ENCODE measurements at regions not wholly inside any gene's neighbourhood (a gene's known extent, or its start where the extent isn't known, plus 50 kb on each side); places are given as distances from the start of the nearest gene placed in this dataset.

DNA sequence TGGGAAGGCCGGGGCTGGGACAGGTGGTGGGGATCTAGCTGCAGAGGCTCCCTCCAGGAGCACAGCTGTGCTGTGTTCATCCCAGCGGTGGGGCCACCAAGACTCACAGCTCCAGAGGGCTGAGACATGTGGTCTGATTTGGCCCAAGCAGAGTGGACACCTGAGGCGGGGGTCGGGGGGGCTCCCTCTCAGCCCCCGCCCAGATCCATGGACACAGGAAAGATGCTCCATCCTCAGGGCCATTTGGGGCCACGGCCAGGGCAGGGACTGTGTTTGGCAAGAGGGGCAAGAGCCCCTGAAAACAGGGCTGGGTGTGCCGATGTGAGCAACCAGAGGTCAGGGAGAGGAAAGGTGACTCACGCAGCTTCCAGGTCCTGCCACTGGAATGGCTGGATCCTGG lies 219.4 kb downstream of the BRD1 start (continued):
- TF ChIP-seq, protein P1, sequence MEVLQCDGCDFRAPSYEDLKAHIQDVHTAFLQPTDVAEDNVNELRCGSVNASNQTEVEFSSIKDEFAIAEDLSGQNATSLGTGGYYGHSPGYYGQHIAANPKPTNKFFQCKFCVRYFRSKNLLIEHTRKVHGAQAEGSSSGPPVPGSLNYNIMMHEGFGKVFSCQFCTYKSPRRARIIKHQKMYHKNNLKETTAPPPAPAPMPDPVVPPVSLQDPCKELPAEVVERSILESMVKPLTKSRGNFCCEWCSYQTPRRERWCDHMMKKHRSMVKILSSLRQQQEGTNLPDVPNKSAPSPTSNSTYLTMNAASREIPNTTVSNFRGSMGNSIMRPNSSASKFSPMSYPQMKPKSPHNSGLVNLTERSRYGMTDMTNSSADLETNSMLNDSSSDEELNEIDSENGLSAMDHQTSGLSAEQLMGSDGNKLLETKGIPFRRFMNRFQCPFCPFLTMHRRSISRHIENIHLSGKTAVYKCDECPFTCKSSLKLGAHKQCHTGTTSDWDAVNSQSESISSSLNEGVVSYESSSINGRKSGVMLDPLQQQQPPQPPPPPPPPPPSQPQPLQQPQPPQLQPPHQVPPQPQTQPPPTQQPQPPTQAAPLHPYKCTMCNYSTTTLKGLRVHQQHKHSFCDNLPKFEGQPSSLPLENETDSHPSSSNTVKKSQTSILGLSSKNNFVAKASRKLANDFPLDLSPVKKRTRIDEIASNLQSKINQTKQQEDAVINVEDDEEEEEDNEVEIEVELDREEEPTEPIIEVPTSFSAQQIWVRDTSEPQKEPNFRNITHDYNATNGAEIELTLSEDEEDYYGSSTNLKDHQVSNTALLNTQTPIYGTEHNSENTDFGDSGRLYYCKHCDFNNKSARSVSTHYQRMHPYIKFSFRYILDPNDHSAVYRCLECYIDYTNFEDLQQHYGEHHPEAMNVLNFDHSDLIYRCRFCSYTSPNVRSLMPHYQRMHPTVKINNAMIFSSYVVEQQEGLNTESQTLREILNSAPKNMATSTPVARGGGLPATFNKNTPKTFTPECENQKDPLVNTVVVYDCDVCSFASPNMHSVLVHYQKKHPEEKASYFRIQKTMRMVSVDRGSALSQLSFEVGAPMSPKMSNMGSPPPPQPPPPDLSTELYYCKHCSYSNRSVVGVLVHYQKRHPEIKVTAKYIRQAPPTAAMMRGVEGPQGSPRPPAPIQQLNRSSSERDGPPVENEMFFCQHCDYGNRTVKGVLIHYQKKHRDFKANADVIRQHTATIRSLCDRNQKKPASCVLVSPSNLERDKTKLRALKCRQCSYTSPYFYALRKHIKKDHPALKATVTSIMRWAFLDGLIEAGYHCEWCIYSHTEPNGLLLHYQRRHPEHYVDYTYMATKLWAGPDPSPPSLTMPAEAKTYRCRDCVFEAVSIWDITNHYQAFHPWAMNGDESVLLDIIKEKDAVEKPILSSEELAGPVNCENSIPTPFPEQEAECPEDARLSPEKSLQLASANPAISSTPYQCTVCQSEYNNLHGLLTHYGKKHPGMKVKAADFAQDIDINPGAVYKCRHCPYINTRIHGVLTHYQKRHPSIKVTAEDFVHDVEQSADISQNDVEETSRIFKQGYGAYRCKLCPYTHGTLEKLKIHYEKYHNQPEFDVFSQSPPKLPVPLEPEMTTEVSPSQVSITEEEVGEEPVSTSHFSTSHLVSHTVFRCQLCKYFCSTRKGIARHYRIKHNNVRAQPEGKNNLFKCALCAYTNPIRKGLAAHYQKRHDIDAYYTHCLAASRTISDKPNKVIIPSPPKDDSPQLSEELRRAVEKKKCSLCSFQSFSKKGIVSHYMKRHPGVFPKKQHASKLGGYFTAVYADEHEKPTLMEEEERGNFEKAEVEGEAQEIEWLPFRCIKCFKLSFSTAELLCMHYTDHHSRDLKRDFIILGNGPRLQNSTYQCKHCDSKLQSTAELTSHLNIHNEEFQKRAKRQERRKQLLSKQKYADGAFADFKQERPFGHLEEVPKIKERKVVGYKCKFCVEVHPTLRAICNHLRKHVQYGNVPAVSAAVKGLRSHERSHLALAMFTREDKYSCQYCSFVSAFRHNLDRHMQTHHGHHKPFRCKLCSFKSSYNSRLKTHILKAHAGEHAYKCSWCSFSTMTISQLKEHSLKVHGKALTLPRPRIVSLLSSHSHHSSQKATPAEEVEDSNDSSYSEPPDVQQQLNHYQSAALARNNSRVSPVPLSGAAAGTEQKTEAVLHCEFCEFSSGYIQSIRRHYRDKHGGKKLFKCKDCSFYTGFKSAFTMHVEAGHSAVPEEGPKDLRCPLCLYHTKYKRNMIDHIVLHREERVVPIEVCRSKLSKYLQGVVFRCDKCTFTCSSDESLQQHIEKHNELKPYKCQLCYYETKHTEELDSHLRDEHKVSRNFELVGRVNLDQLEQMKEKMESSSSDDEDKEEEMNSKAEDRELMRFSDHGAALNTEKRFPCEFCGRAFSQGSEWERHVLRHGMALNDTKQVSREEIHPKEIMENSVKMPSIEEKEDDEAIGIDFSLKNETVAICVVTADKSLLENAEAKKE (CRISPR knock-in tag; IDR thresholded peaks at IDR 0.05) = no peak
- TF ChIP-seq, protein P2, sequence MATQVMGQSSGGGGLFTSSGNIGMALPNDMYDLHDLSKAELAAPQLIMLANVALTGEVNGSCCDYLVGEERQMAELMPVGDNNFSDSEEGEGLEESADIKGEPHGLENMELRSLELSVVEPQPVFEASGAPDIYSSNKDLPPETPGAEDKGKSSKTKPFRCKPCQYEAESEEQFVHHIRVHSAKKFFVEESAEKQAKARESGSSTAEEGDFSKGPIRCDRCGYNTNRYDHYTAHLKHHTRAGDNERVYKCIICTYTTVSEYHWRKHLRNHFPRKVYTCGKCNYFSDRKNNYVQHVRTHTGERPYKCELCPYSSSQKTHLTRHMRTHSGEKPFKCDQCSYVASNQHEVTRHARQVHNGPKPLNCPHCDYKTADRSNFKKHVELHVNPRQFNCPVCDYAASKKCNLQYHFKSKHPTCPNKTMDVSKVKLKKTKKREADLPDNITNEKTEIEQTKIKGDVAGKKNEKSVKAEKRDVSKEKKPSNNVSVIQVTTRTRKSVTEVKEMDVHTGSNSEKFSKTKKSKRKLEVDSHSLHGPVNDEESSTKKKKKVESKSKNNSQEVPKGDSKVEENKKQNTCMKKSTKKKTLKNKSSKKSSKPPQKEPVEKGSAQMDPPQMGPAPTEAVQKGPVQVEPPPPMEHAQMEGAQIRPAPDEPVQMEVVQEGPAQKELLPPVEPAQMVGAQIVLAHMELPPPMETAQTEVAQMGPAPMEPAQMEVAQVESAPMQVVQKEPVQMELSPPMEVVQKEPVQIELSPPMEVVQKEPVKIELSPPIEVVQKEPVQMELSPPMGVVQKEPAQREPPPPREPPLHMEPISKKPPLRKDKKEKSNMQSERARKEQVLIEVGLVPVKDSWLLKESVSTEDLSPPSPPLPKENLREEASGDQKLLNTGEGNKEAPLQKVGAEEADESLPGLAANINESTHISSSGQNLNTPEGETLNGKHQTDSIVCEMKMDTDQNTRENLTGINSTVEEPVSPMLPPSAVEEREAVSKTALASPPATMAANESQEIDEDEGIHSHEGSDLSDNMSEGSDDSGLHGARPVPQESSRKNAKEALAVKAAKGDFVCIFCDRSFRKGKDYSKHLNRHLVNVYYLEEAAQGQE (IDR thresholded peaks at IDR 0.05; ENCODE audit: unreplicated experiment) = no peak
- TF ChIP-seq ZNF114 (CRISPR knock-in tag; IDR thresholded peaks at IDR 0.05) (no peak), CREB1 (CRISPR knock-in tag; IDR thresholded peaks at IDR 0.05; ENCODE audit: low read depth) (no peak), JUNB (IDR thresholded peaks at IDR 0.05; ENCODE audit: unreplicated experiment) (no peak), POLR2AphosphoS5 (IDR thresholded peaks at IDR 0.05; ENCODE audit: low read depth) (no peak)

DNA sequence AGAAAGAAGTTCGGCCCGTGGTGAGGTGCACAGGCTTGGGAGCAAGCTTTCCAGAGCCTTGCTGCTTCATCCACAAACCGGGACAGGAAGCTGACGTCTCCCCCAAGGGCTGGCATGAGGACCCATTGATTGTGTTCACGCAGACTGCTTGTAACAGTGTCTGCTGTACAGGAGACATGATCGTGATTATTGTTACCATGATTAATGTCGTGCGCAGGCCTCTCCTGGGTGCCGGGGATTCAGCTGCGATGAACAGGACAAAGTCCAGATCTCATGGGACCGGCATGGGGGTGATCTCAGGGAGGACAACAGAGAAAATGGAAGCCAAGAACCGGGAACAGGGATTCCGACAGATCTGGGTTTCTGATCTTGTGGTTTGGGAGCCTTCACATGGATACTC lies 219.9 kb downstream of the BRD1 start:
- H3K27me3 Mint-ChIP-seq (ENCODE audit: insufficient read depth, low read depth, poor library complexity) = peaks cover 3% of the 10 kb centered on the region
- no peak for ATAC-seq
- no peak for DNase-seq (ENCODE audit: low spot score)
- no peak overlapping the region for H3K27ac Mint-ChIP-seq
- H3K4me3 Mint-ChIP-seq = no peak overlapping the region
- no peak overlapping the region for H2AFZ ChIP-seq
- H3K4me3 ChIP-seq = no peak overlapping the region
- no peaks in the 10 kb centered on the region for H3K4me1 Mint-ChIP-seq
- H3K9me2 ChIP-seq (ENCODE audit: insufficient read depth) = no peaks in the 10 kb centered on the region
- no peaks in the 10 kb centered on the region for H3K79me2 ChIP-seq (replicated peaks; ENCODE audit: insufficient read depth)
- no peaks in the 10 kb centered on the region for H3K4me1 ChIP-seq (ENCODE audit: insufficient read depth)
- no peak overlapping the region for H3K27ac ChIP-seq (ENCODE audit: low read depth)
- no peaks in the 10 kb centered on the region for H3K27me3 ChIP-seq (ENCODE audit: insufficient read depth)
- H3K9me3 Mint-ChIP-seq = peaks cover 24% of the 10 kb centered on the region
- H3K36me3 Mint-ChIP-seq (ENCODE audit: low read depth) = peaks cover 7% of the 10 kb centered on the region; the same call in 2 of the 3 replicates
- H4K20me1 ChIP-seq (replicated peaks; ENCODE audit: insufficient read depth) = no peaks in the 10 kb centered on the region
- no peaks in the 10 kb centered on the region; the same call in 1 of the 2 replicates for H3K36me3 ChIP-seq (ENCODE audit: insufficient read depth)
- H3K4me2 ChIP-seq = no peak overlapping the region
- H3F3A ChIP-seq (replicated peaks; ENCODE audit: low read depth) = 0 out of 2 replicates have a peak, but pooled peaks cover 6% of the 10 kb centered on the region
- TF ChIP-seq STAT1 (IDR thresholded peaks at IDR 0.05; ENCODE audit: unreplicated experiment) = no peak
- no peak for TF ChIP-seq POLR2AphosphoS5 (IDR thresholded peaks at IDR 0.05; ENCODE audit: low read depth)
- TF ChIP-seq EZH2phosphoT487 (IDR thresholded peaks at IDR 0.05; ENCODE audit: unreplicated experiment) = no peak
- no peak for TF ChIP-seq ZNF114 (CRISPR knock-in tag; IDR thresholded peaks at IDR 0.05)
- no peak for TF ChIP-seq EZH2 (IDR thresholded peaks at IDR 0.05; ENCODE audit: low read depth, unreplicated experiment)
- TF ChIP-seq, protein P2 (IDR thresholded peaks at IDR 0.05; ENCODE audit: unreplicated experiment) = no peak
- TF ChIP-seq, protein P3, sequence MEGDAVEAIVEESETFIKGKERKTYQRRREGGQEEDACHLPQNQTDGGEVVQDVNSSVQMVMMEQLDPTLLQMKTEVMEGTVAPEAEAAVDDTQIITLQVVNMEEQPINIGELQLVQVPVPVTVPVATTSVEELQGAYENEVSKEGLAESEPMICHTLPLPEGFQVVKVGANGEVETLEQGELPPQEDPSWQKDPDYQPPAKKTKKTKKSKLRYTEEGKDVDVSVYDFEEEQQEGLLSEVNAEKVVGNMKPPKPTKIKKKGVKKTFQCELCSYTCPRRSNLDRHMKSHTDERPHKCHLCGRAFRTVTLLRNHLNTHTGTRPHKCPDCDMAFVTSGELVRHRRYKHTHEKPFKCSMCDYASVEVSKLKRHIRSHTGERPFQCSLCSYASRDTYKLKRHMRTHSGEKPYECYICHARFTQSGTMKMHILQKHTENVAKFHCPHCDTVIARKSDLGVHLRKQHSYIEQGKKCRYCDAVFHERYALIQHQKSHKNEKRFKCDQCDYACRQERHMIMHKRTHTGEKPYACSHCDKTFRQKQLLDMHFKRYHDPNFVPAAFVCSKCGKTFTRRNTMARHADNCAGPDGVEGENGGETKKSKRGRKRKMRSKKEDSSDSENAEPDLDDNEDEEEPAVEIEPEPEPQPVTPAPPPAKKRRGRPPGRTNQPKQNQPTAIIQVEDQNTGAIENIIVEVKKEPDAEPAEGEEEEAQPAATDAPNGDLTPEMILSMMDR (conservative IDR thresholded peaks at IDR 0.05; ENCODE audit: low read depth in 2 of 2) = no peak
- no peak for TF ChIP-seq JUNB (IDR thresholded peaks at IDR 0.05; ENCODE audit: unreplicated experiment)

All from GM23338 (cell line).